Common myeloid progenitor, CD34-positive (primary cell): ENCODE measurements at regions not wholly inside any gene's neighbourhood (a gene's known extent, or its start where the extent isn't known, plus 50 kb on each side); places are given as distances from the start of the nearest gene placed in this dataset.

Source experiments
- CTCF ChIA-PET: fragments of 350-600 bp; sonication (Branson Sonifier 250); formaldehyde crosslinking; loops from one replicate; lab custom pipeline; 2021; ENCODE audit warnings: antibody characterized with exemption; lab: Charles Lee
- POLR2A ChIA-PET: fragments of 350-600 bp; sonication (Branson Sonifier 250); formaldehyde crosslinking; loops from one replicate; lab custom pipeline; 2021; ENCODE audit warnings: antibody characterized with exemption; lab: Charles Lee
- DNase-seq, 3 donors: peaks; one replicate each; pipeline versions ENCODE4 v3.0.0 to v3.0.0-alpha.2; 2013
- H3K27ac ChIP-seq, 2 experiments: 1 replicate in 1 of 2; 2 replicates in 1 of 2; pipeline ENCODE4 v1.7.0; 2013; ENCODE audit warnings: inconsistent platforms in 2 of 2, low read length in 2 of 2, mild to moderate bottlenecking in 2 of 2, low read depth in 1 of 2, moderate library complexity in 1 of 2; ENCODE audit not compliant: severe bottlenecking in 2 of 2, insufficient read depth in 1 of 2, poor library complexity in 1 of 2
- H3K27me3 ChIP-seq, 5 experiments: replicated peaks in 2 of 5; 1 replicate in 3 of 5; 2 replicates in 2 of 5; pipeline versions ENCODE4 v1.6.1 to v1.7.0; 2013; ENCODE audit warnings: low read length in 4 of 5, mild to moderate bottlenecking in 2 of 5, moderate library complexity in 2 of 5, inconsistent platforms in 1 of 5; ENCODE audit not compliant: insufficient read depth in 5 of 5, control insufficient read depth in 4 of 5
- H3K36me3 ChIP-seq, 4 experiments: 1 replicate in 2 of 4; 2 replicates in 2 of 4; pipeline versions ENCODE4 v1.6.1 to v1.7.0; 2013; ENCODE audit warnings: low read length in 3 of 4, control low read depth in 1 of 4, mild to moderate bottlenecking in 1 of 4; ENCODE audit not compliant: control insufficient read depth in 4 of 4, insufficient read depth in 4 of 4
- H3K4me1 ChIP-seq, 4 experiments: 1 replicate in 3 of 4; 2 replicates in 1 of 4; pipeline versions ENCODE4 v1.6.1 to v1.7.1; 2013; ENCODE audit warnings: low read length in 3 of 4, mild to moderate bottlenecking in 3 of 4, control low read depth in 1 of 4, inconsistent platforms in 1 of 4, moderate library complexity in 1 of 4; ENCODE audit not compliant: control insufficient read depth in 4 of 4, insufficient read depth in 4 of 4; ENCODE audit errors: control extremely low read depth in 1 of 4
- H3K4me3 ChIP-seq, 7 experiments: 1 replicate in 4 of 7; 2 replicates in 3 of 7; pipeline versions ENCODE4 v1.5.1 to v1.7.0; 2013; ENCODE audit warnings: mild to moderate bottlenecking in 7 of 7, low read length in 6 of 7, moderate library complexity in 6 of 7, inconsistent platforms in 2 of 7, low read depth in 2 of 7, control low read depth in 1 of 7; ENCODE audit not compliant: insufficient read depth in 4 of 7, control insufficient read depth in 1 of 7; ENCODE audit errors: extremely low read depth in 1 of 7
- H3K9me3 ChIP-seq, 5 experiments: 1 replicate in 4 of 5; 2 replicates in 1 of 5; pipeline versions ENCODE4 v1.6.1 to v1.7.1; 2013; ENCODE audit warnings: low read length in 4 of 5, mild to moderate bottlenecking in 2 of 5, inconsistent platforms in 1 of 5, low read depth in 1 of 5, moderate library complexity in 1 of 5; ENCODE audit not compliant: control insufficient read depth in 4 of 5, insufficient read depth in 2 of 5; ENCODE audit errors: control extremely low read depth in 1 of 5
- WGBS: methylation state at CpG from one replicate; pipeline ENCODE4 v1.1.5; 2013; ENCODE audit not compliant: insufficient coverage; 5-methylcytosine and 5-hydroxymethylcytosine counted together

- CTCF ChIA-PET = no interaction called here
- Histone ChIP-seq H3K9me3 (no peaks in the 10 kb centered on the region), H3K4me3 (no peak overlapping the region), H3K27me3 (no peaks in the 10 kb centered on the region), H3K4me1 (no peaks in the 10 kb centered on the region), H3K36me3 (no peaks in the 10 kb centered on the region), H3K27ac (no peak overlapping the region)
- no peak for DNase-seq
- POLR2A ChIA-PET = interaction anchor here (0.6 kb wide), 1 partner anchor 28 kb away, joined by 3 read pairs; no protein-coding TSS in a partner anchor
These were observed 987.5 kb upstream of the SEL1L start for GRCh38 chr14:82521191-82521590.

- DNase-seq = no peak
- Histone ChIP-seq H3K9me3 (no peaks in the 10 kb centered on the region), H3K4me3 (no peak overlapping the region), H3K4me1 (no peaks in the 10 kb centered on the region), H3K27me3 (no peaks in the 10 kb centered on the region), H3K27ac (no peak overlapping the region), H3K36me3 (no peaks in the 10 kb centered on the region)
- ChIA-PET POLR2A (no interaction called here), CTCF (no interaction called here)
- no CpG with 5 or more reads among the region's 1 CpG for WGBS
These were observed 994.4 kb upstream of the SEL1L start for GRCh38 chr14:82528016-82528415.

- 100% methylated on average over 2 of the region's 2 CpGs for WGBS
- POLR2A ChIA-PET = no interaction called here
- no peak overlapping the region for H3K4me3 ChIP-seq
- DNase-seq = no peak
- CTCF ChIA-PET = no interaction called here
- no peaks in the 10 kb centered on the region for H3K27me3 ChIP-seq
- H3K9me3 ChIP-seq = no peaks in the 10 kb centered on the region
- H3K4me1 ChIP-seq = no peaks in the 10 kb centered on the region
- H3K27ac ChIP-seq = no peak overlapping the region
- no peaks in the 10 kb centered on the region for H3K36me3 ChIP-seq
These were observed 999.7 kb upstream of the SEL1L start for GRCh38 chr14:82533351-82533750.

DNA sequence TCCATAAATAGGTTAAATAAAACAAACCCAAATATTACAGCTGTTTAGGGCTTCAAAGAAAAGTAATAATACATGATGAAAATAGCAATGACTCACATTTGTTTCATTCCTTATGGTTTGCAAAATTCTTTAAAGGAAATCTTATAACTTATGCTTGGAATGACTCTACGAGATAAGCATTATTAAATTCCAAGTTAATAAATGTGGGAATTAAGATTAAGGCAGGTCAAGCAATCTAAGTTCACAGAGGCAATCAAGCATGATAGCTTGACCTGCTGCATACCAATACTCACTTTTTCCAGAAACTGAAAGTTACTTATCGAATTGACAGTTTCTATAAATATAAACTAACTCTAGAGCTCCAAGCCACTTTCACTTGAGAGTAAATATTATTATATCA, 1002.9 kb upstream of the SEL1L start:
- ChIA-PET POLR2A (no interaction called here), CTCF (no interaction called here)
- Histone ChIP-seq H3K27me3 (no peaks in the 10 kb centered on the region), H3K4me3 (no peak overlapping the region), H3K27ac (no peak overlapping the region), H3K36me3 (no peaks in the 10 kb centered on the region), H3K9me3 (no peaks in the 10 kb centered on the region), H3K4me1 (no peaks in the 10 kb centered on the region)
- no CpG with 5 or more reads among the region's 2 CpGs for WGBS
- DNase-seq = no peak

DNA sequence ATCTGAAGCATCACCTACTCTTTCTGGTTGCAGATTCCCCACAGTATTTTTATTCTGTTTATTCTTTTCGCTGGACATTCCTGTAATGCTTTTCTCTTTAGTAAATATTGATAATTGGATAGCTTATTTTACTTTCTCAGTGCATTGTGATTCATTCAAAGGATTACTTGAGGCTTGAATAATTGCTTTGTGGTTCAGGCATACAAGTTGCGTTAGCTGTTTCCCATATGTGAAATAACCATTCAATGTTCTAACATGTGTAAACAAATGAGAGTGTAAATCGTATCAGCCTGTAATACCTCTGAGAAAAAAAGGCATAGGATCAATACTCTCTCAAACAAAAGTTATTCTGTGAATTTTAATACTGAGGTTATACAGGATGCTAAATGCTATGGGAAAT, 1004.2 kb upstream of the SEL1L start:
- H3K27ac ChIP-seq = no peak overlapping the region
- DNase-seq = no peak
- no peaks in the 10 kb centered on the region for H3K36me3 ChIP-seq
- 100% methylated on average over 1 of the region's 3 CpGs for WGBS
- POLR2A ChIA-PET = no interaction called here
- no peaks in the 10 kb centered on the region for H3K4me1 ChIP-seq
- no peaks in the 10 kb centered on the region for H3K9me3 ChIP-seq
- CTCF ChIA-PET = no interaction called here
- H3K27me3 ChIP-seq = no peaks in the 10 kb centered on the region
- H3K4me3 ChIP-seq = no peak overlapping the region

DNA sequence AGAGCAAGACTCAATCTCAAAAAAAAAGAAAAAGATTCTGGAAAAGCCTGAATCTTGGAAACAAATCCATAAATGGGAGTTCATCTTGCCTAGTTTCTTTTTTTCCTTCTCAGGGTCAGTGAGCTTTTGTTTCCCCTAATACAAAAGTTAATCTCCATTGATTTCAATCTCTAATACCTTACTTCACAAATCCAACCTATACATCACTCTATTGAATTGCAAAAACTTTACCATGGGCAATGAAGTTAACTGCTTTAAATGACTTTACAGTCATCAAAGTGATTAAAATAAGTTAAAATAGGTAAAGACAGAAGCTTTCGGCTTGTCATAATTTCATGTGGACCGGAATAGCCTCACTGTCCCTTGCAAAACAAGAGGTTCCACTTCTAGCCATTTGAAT, 1012.7 kb upstream of the SEL1L start:
- 50% methylated on average over 2 of the region's 2 CpGs for WGBS
- Histone ChIP-seq H3K27me3 (no peaks in the 10 kb centered on the region), H3K4me3 (no peak overlapping the region), H3K27ac (no peak overlapping the region), H3K36me3 (no peaks in the 10 kb centered on the region), H3K4me1 (no peaks in the 10 kb centered on the region), H3K9me3 (no peaks in the 10 kb centered on the region)
- DNase-seq = no peak
- POLR2A ChIA-PET = no interaction called here
- CTCF ChIA-PET = no interaction called here

DNA sequence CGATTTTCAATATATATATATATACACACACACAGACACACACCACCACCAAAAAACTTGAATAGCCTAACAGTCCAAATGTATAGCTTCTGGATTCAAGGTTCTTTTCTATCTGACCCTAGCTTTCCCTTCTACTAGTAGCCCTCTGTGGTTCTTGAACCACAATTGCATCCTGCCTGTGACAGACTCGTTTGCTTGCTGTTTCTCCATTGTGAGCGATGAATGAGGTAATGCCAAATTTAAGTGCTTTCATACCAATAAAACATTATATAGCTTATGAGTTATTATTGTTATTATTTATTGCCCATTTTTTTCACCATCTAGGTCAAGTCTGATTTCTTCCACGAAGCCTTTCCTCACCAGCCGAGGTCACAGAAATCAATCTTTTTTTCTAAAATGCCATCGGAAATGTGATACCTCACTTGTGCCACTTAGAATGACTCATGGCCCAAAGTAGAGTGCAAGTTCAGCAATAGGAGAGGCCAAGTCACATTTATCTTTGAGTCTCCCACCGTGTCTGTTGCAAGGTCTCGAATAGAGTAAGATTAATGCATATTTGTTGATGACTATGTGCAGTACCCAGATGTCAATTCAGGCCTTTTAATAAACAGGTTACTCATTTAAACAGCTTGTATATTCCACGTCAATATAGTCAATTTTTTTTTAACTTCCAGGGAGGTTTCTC, 1015.8 kb upstream of the SEL1L start:
- WGBS = 89% methylated on average over 3 of the region's 9 CpGs
- Histone ChIP-seq H3K27ac (no peak overlapping the region), H3K27me3 (no peaks in the 10 kb centered on the region), H3K36me3 (no peaks in the 10 kb centered on the region), H3K4me1 (no peaks in the 10 kb centered on the region), H3K4me3 (no peak overlapping the region), H3K9me3 (no peaks in the 10 kb centered on the region)
- no peak for DNase-seq
- ChIA-PET POLR2A (no interaction called here), CTCF (no interaction called here)
